HCT116 (cell line): ENCODE measurements at regions not wholly inside any gene's neighbourhood (a gene's known extent, or its start where the extent isn't known, plus 50 kb on each side); places are given as distances from the start of the nearest gene placed in this dataset.

ENCODE experiments used
- CBX3 ChIP-seq: IDR thresholded peaks from 2 replicates; pipeline ENCODE4 v1.6.1; 2012; ENCODE audit warnings: low read depth
- EZH2 ChIP-seq: fragments of 200-600 bp; sonication (generic); IDR thresholded peaks from 2 replicates; pipeline ENCODE4 v1.6.1; 2017; ENCODE audit warnings: antibody characterized with exemption, mixed run types
- EZH2phosphoT487 ChIP-seq: fragments of 200-600 bp; IDR thresholded peaks from 2 replicates; pipeline ENCODE4 v1.6.1; 2018; ENCODE audit warnings: antibody characterized with exemption, borderline replicate concordance
- POLR2A ChIP-seq: IDR thresholded peaks from 2 replicates; pipeline ENCODE4 v1.7.0; 2011; ENCODE audit warnings: borderline replicate concordance; ENCODE audit not compliant: insufficient read depth, insufficient read length; ENCODE audit errors: extremely low read depth
- POLR2AphosphoS5 ChIP-seq: IDR thresholded peaks from 2 replicates; pipeline ENCODE4 v1.6.1; 2011; ENCODE audit warnings: mild to moderate bottlenecking, low read depth, low read length, moderate library complexity
- RAD21 ChIP-seq: IDR thresholded peaks from 2 replicates; pipeline ENCODE4 v1.6.1; 2012; ENCODE audit warnings: low read depth, mild to moderate bottlenecking
- SP1 ChIP-seq: IDR thresholded peaks from 2 replicates; pipeline ENCODE4 v1.6.1; 2012; ENCODE audit warnings: low read depth
- SRF ChIP-seq: IDR thresholded peaks from 2 replicates; pipeline ENCODE4 v1.6.1; 2012; ENCODE audit warnings: low read depth
- YY1 ChIP-seq: IDR thresholded peaks from 2 replicates; pipeline ENCODE4 v1.6.1; 2011; ENCODE audit warnings: low read length, low read depth, moderate library complexity, mild to moderate bottlenecking; ENCODE audit not compliant: insufficient replicate concordance; ENCODE audit errors: extremely low read depth
- TF ChIP-seq, protein P1 (sequence below), 3 experiments: fragments of 200-600 bp in 1 of 3; sonication (generic) in 1 of 3; IDR thresholded peaks in 2 of 3; conservative IDR thresholded peaks in 1 of 3; 2 replicates each; pipeline ENCODE4 v1.5.1; 2012 to 2017; ENCODE audit warnings: low read depth in 2 of 3, low read length in 2 of 3, antibody characterized with exemption in 1 of 3, borderline replicate concordance in 1 of 3, control low read depth in 1 of 3, mild to moderate bottlenecking in 1 of 3, mixed read lengths in 1 of 3, mixed run types in 1 of 3, moderate library complexity in 1 of 3; ENCODE audit not compliant: insufficient read depth in 1 of 3
- TF ChIP-seq, protein P2 (sequence below): IDR thresholded peaks from 2 replicates; pipeline ENCODE4 v1.6.1; 2012
- TF ChIP-seq, protein P3 (sequence below): IDR thresholded peaks from 2 replicates; pipeline ENCODE4 v1.6.1; 2012; ENCODE audit warnings: low read depth
- TF ChIP-seq, protein P4 (sequence below): IDR thresholded peaks from 2 replicates; pipeline ENCODE4 v1.6.1; 2012

DNA sequence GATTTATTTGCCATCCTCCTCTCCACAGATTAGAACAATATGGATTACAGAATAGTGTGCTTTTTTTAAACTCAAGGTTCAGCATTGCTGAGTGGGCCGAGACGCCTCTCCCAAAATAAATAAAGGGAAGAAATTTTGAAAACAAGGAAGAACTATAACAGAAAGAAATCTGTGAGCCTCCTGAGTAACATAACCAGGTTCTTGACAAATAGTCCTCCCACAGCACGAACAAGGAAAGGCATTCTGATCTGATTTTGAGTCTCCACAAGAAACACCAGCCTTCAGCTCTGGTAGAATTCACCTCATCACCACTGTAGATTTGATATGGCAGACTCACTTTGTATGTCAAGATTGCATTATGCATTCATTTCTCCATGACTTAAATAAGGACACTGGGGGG is 173.6 kb downstream of the HHIP start:
- TF ChIP-seq, protein P1, sequence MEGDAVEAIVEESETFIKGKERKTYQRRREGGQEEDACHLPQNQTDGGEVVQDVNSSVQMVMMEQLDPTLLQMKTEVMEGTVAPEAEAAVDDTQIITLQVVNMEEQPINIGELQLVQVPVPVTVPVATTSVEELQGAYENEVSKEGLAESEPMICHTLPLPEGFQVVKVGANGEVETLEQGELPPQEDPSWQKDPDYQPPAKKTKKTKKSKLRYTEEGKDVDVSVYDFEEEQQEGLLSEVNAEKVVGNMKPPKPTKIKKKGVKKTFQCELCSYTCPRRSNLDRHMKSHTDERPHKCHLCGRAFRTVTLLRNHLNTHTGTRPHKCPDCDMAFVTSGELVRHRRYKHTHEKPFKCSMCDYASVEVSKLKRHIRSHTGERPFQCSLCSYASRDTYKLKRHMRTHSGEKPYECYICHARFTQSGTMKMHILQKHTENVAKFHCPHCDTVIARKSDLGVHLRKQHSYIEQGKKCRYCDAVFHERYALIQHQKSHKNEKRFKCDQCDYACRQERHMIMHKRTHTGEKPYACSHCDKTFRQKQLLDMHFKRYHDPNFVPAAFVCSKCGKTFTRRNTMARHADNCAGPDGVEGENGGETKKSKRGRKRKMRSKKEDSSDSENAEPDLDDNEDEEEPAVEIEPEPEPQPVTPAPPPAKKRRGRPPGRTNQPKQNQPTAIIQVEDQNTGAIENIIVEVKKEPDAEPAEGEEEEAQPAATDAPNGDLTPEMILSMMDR (IDR thresholded peaks at IDR 0.05 in 2 of 3, conservative IDR thresholded peaks at IDR 0.05 in 1 of 3; ENCODE audit: borderline replicate concordance in 1 of 3, insufficient read depth in 1 of 3, low read depth in 2 of 3, low read length in 2 of 3): no peak
- TF ChIP-seq POLR2AphosphoS5 (no peak), EZH2phosphoT487 (no peak), CBX3 (no peak), RAD21 (no peak), SP1 (no peak), EZH2 (no peak), SRF (no peak), YY1 (no peak), POLR2A (no peak)
- TF ChIP-seq, protein P2, sequence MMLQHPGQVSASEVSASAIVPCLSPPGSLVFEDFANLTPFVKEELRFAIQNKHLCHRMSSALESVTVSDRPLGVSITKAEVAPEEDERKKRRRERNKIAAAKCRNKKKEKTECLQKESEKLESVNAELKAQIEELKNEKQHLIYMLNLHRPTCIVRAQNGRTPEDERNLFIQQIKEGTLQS: no peak
- TF ChIP-seq, protein P3, sequence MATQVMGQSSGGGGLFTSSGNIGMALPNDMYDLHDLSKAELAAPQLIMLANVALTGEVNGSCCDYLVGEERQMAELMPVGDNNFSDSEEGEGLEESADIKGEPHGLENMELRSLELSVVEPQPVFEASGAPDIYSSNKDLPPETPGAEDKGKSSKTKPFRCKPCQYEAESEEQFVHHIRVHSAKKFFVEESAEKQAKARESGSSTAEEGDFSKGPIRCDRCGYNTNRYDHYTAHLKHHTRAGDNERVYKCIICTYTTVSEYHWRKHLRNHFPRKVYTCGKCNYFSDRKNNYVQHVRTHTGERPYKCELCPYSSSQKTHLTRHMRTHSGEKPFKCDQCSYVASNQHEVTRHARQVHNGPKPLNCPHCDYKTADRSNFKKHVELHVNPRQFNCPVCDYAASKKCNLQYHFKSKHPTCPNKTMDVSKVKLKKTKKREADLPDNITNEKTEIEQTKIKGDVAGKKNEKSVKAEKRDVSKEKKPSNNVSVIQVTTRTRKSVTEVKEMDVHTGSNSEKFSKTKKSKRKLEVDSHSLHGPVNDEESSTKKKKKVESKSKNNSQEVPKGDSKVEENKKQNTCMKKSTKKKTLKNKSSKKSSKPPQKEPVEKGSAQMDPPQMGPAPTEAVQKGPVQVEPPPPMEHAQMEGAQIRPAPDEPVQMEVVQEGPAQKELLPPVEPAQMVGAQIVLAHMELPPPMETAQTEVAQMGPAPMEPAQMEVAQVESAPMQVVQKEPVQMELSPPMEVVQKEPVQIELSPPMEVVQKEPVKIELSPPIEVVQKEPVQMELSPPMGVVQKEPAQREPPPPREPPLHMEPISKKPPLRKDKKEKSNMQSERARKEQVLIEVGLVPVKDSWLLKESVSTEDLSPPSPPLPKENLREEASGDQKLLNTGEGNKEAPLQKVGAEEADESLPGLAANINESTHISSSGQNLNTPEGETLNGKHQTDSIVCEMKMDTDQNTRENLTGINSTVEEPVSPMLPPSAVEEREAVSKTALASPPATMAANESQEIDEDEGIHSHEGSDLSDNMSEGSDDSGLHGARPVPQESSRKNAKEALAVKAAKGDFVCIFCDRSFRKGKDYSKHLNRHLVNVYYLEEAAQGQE: no peak
- TF ChIP-seq, protein P4, sequence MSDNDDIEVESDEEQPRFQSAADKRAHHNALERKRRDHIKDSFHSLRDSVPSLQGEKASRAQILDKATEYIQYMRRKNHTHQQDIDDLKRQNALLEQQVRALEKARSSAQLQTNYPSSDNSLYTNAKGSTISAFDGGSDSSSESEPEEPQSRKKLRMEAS: no peak
